ENCODE measurements at regions not wholly inside any gene's neighbourhood (a gene's known extent, or its start where the extent isn't known, plus 50 kb on each side); places are given as distances from the start of the nearest gene placed in this dataset.

DNA sequence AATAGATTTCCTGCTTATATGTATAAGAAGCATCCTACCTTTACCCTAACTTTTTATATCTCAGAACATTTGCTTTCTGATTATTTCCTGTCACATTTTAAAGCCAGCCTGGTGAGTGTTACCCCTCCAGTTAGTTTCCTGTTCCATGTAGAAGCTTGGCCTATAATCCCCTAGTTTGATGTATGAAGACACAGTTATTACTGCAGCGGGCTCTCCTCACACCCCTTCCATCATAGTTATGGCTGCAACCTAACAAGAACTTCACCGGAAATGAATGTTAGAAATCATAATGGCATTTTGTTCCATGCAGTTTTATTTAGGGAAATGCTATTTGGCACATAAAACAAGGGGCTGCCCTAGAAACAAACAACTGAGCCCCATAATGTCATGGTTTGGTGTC, 400.2 kb upstream of the SETBP1 start:
- intact Hi-C loops (cut with micrococcal nuclease): no loop called here

DNA sequence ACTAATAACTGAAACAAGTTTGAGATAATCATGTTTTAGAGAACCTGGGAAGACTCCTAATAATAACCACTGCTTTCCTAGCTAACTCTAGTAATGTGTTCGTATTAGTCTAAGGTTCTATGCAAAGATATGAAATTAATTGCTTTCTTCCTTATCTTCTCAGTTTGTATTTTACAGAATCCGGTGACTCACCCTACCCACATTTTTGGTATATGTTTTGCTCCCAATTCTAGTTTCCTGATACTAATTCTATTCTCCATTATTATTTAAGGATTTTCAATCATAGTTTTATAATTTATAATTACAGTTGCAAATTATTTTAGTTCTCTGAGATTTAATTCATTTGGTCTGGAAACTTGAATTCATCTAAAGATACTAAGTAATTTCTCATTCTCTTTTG, 394.6 kb upstream of the SETBP1 start:
- no peak overlapping the region for H3K27ac ChIP-seq (ENCODE audit: low read length in 2 of 2)
- ChIA-PET POLR2A (no interaction called here), CTCF (no interaction called here)
- no peak overlapping the region for H3K4me3 Mint-ChIP-seq
- DNase-seq (no peak), ATAC-seq (ENCODE audit: low read depth) (no peak)
- no peak overlapping the region for H3K9ac ChIP-seq (ENCODE audit: low read length)
- no peaks in the 10 kb centered on the region for H3K79me2 ChIP-seq (ENCODE audit: control insufficient read depth, insufficient read depth, low read length)
- intact Hi-C loops (cut with micrococcal nuclease): no loop called here
- no peaks in the 10 kb centered on the region for H4K20me1 ChIP-seq (ENCODE audit: control insufficient read depth, insufficient read depth, low read length, poor library complexity, severe bottlenecking)
- WGBS (ENCODE audit: insufficient coverage): no CpG with 5 or more reads among the region's 2 CpGs
- no peak overlapping the region for H2AFZ ChIP-seq (ENCODE audit: insufficient read depth, low read depth, low read length, poor library complexity, severe bottlenecking)
- H3K36me3 ChIP-seq (replicated peaks in 1 of 2; ENCODE audit: control extremely low read depth in 1 of 2, control insufficient read depth in 1 of 2, extremely low read depth in 1 of 2, insufficient read depth in 2 of 2, low read length in 1 of 2): no peaks in the 10 kb centered on the region
- TF ChIP-seq EZH2 (IDR thresholded peaks at IDR 0.05; ENCODE audit: borderline replicate concordance, insufficient read depth, low read depth, low read length, poor library complexity, severe bottlenecking): no peak
- TF ChIP-seq, protein P1, sequence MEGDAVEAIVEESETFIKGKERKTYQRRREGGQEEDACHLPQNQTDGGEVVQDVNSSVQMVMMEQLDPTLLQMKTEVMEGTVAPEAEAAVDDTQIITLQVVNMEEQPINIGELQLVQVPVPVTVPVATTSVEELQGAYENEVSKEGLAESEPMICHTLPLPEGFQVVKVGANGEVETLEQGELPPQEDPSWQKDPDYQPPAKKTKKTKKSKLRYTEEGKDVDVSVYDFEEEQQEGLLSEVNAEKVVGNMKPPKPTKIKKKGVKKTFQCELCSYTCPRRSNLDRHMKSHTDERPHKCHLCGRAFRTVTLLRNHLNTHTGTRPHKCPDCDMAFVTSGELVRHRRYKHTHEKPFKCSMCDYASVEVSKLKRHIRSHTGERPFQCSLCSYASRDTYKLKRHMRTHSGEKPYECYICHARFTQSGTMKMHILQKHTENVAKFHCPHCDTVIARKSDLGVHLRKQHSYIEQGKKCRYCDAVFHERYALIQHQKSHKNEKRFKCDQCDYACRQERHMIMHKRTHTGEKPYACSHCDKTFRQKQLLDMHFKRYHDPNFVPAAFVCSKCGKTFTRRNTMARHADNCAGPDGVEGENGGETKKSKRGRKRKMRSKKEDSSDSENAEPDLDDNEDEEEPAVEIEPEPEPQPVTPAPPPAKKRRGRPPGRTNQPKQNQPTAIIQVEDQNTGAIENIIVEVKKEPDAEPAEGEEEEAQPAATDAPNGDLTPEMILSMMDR (IDR thresholded peaks at IDR 0.05): no peak
- no peaks in the 10 kb centered on the region for H3K4me1 Mint-ChIP-seq
- H3K4me2 ChIP-seq (replicated peaks; ENCODE audit: low read depth, low read length, poor library complexity, severe bottlenecking): no peak overlapping the region
- H3K4me3 ChIP-seq (ENCODE audit: control extremely low read depth in 1 of 5, extremely low read depth in 1 of 5, insufficient read depth in 1 of 5, low read depth in 2 of 5, low read length in 4 of 5): no peak overlapping the region
- H3K27ac Mint-ChIP-seq: no peak overlapping the region
- H3K9me3 ChIP-seq (ENCODE audit: control extremely low read depth in 1 of 3, control insufficient read depth in 2 of 3, insufficient read depth in 1 of 3, low read length in 2 of 3): no peaks in the 10 kb centered on the region
- H3K4me1 ChIP-seq (ENCODE audit: control insufficient read depth in 2 of 2, insufficient read depth in 2 of 2, low read length in 2 of 2): no peaks in the 10 kb centered on the region
- peaks cover 8% of the 10 kb centered on the region for H3K27me3 Mint-ChIP-seq
- no peaks in the 10 kb centered on the region for H3K9me3 Mint-ChIP-seq (ENCODE audit: insufficient read depth)
- H3K27me3 ChIP-seq (replicated peaks in 1 of 4; ENCODE audit: control extremely low read depth in 1 of 4, control insufficient read depth in 3 of 4, insufficient read depth in 4 of 4, low read length in 3 of 4): no peaks in the 10 kb centered on the region

More for the DNA sequence above, 400.2 kb upstream of the SETBP1 start:
- TF ChIP-seq, protein P1 (IDR thresholded peaks at IDR 0.05): no peak
- TF ChIP-seq EZH2 (IDR thresholded peaks at IDR 0.05; ENCODE audit: borderline replicate concordance, insufficient read depth, low read depth, low read length, poor library complexity, severe bottlenecking): no peak
- H3K4me1 Mint-ChIP-seq: peaks cover 3% of the 10 kb centered on the region
- H4K20me1 ChIP-seq (ENCODE audit: control insufficient read depth, insufficient read depth, low read length, poor library complexity, severe bottlenecking): no peaks in the 10 kb centered on the region
- no peak overlapping the region for H3K27ac ChIP-seq (ENCODE audit: low read length in 2 of 2)
- H3K9me3 ChIP-seq (ENCODE audit: control extremely low read depth in 1 of 3, control insufficient read depth in 2 of 3, insufficient read depth in 1 of 3, low read length in 2 of 3): no peaks in the 10 kb centered on the region
- H3K4me2 ChIP-seq (replicated peaks; ENCODE audit: low read depth, low read length, poor library complexity, severe bottlenecking): no peak overlapping the region
- no peaks in the 10 kb centered on the region for H3K27me3 ChIP-seq (replicated peaks in 1 of 4; ENCODE audit: control extremely low read depth in 1 of 4, control insufficient read depth in 3 of 4, insufficient read depth in 4 of 4, low read length in 3 of 4)
- ATAC-seq (ENCODE audit: low read depth) (no peak), DNase-seq (no peak)
- H3K4me3 Mint-ChIP-seq: no peak overlapping the region
- no peak overlapping the region for H3K9ac ChIP-seq (ENCODE audit: low read length)
- no peaks in the 10 kb centered on the region for H3K79me2 ChIP-seq (ENCODE audit: control insufficient read depth, insufficient read depth, low read length)
- no peaks in the 10 kb centered on the region for H3K9me3 Mint-ChIP-seq (ENCODE audit: insufficient read depth)
- no peaks in the 10 kb centered on the region for H3K27me3 Mint-ChIP-seq
- no peak overlapping the region for H3K27ac Mint-ChIP-seq
- no peak overlapping the region for H2AFZ ChIP-seq (ENCODE audit: insufficient read depth, low read depth, low read length, poor library complexity, severe bottlenecking)
- H3K4me3 ChIP-seq (ENCODE audit: control extremely low read depth in 1 of 5, extremely low read depth in 1 of 5, insufficient read depth in 1 of 5, low read depth in 2 of 5, low read length in 4 of 5): no peak overlapping the region
- H3K4me1 ChIP-seq (ENCODE audit: control insufficient read depth in 2 of 2, insufficient read depth in 2 of 2, low read length in 2 of 2): no peaks in the 10 kb centered on the region
- no CpG with 5 or more reads among the region's 2 CpGs for WGBS (ENCODE audit: insufficient coverage)
- ChIA-PET POLR2A (no interaction called here), CTCF (no interaction called here)
- H3K36me3 ChIP-seq (replicated peaks in 1 of 2; ENCODE audit: control extremely low read depth in 1 of 2, control insufficient read depth in 1 of 2, extremely low read depth in 1 of 2, insufficient read depth in 2 of 2, low read length in 1 of 2): no peaks in the 10 kb centered on the region

Measured in B cell (primary cell).